DND-41 (cell line): ENCODE measurements at regions not wholly inside any gene's neighbourhood (a gene's known extent, or its start where the extent isn't known, plus 50 kb on each side); places are given as distances from the start of the nearest gene placed in this dataset.

Experiments used
- ATAC-seq: fragments of 200-7000 bp; cut with Tn5 transposase; 3 replicates; pipeline ENCODE4 v1.9.1; 2021; ENCODE audit warnings: low read depth; ENCODE audit not compliant: insufficient read depth
- DNase-seq: peaks from one replicate; pipeline ENCODE4 v3.0.0-alpha.2; 2020
- H2AFZ ChIP-seq: 2 replicates; pipeline ENCODE4 v1.6.0; 2012; ENCODE audit warnings: low read depth, low read length
- H3K27ac ChIP-seq: 2 replicates; pipeline ENCODE4 v1.5.1; 2012; ENCODE audit warnings: low read length, inconsistent platforms
- H3K27me3 ChIP-seq: fragments of 200-600 bp; sonication (generic); 2 replicates; pipeline ENCODE4 v1.6.0; 2012; ENCODE audit warnings: low read length, mild to moderate bottlenecking, inconsistent platforms; ENCODE audit not compliant: insufficient read depth, poor library complexity
- H3K36me3 ChIP-seq: 2 replicates; pipeline ENCODE4 v1.5.1; 2012; ENCODE audit warnings: low read length, inconsistent platforms; ENCODE audit not compliant: insufficient read depth
- H3K4me1 ChIP-seq: 2 replicates; pipeline ENCODE4 v1.5.1; 2012; ENCODE audit warnings: mild to moderate bottlenecking, low read length; ENCODE audit not compliant: insufficient read depth
- H3K4me2 ChIP-seq: 2 replicates; pipeline ENCODE4 v1.6.0; 2012; ENCODE audit warnings: mild to moderate bottlenecking, moderate library complexity, low read length, inconsistent platforms; ENCODE audit not compliant: insufficient read depth
- H3K4me3 ChIP-seq, 2 experiments: fragments of 200-600 bp in 1 of 2; shearing (Covaris generic) in 1 of 2; 2 replicates each; pipeline ENCODE4 v1.5.1; 2012 to 2016; ENCODE audit warnings: inconsistent platforms in 2 of 2, low read length in 2 of 2, mild to moderate bottlenecking in 2 of 2, low read depth in 1 of 2, moderate library complexity in 1 of 2
- H3K79me2 ChIP-seq: 2 replicates; pipeline ENCODE4 v1.6.0; 2012; ENCODE audit warnings: low read length, inconsistent platforms; ENCODE audit not compliant: insufficient read depth
- H3K9ac ChIP-seq: 2 replicates; pipeline ENCODE4 v1.6.0; 2012; ENCODE audit warnings: low read depth, mild to moderate bottlenecking, inconsistent platforms, low read length, moderate library complexity
- H3K9me3 ChIP-seq: 2 replicates; pipeline ENCODE4 v1.5.1; 2012; ENCODE audit warnings: low read length, moderate library complexity, mild to moderate bottlenecking, inconsistent platforms; ENCODE audit not compliant: insufficient read depth, severe bottlenecking
- H4K20me1 ChIP-seq: 2 replicates; pipeline ENCODE4 v1.6.0; 2012; ENCODE audit warnings: low read length; ENCODE audit not compliant: insufficient read depth
- CTCF ChIP-seq: IDR thresholded peaks from 2 replicates; pipeline ENCODE4 v1.5.1; 2012; ENCODE audit warnings: borderline replicate concordance, low read length, moderate library complexity, mild to moderate bottlenecking; ENCODE audit not compliant: poor library complexity, severe bottlenecking; ENCODE audit errors: extremely low read depth
- EZH2 ChIP-seq: IDR thresholded peaks from 3 replicates; pipeline ENCODE4 v1.6.1; 2012; ENCODE audit warnings: borderline replicate concordance, low read depth, mild to moderate bottlenecking, moderate library complexity, low read length, inconsistent platforms; ENCODE audit not compliant: severe bottlenecking

GRCh38 chrX:124426288-124427169, 80.2 kb downstream of the SH2D1A start:
- Histone ChIP-seq H3K9me3 (no peaks in the 10 kb centered on the region), H3K27ac (no peak overlapping the region), H3K4me3 (no peak overlapping the region), H3K4me1 (no peaks in the 10 kb centered on the region), H3K9ac (no peak overlapping the region), H4K20me1 (no peaks in the 10 kb centered on the region), H3K4me2 (no peak overlapping the region), H3K27me3 (no peaks in the 10 kb centered on the region), H2AFZ (no peak overlapping the region), H3K79me2 (no peaks in the 10 kb centered on the region), H3K36me3 (no peaks in the 10 kb centered on the region)
- TF ChIP-seq CTCF = no peak
- ATAC-seq (no peak), DNase-seq (no peak)

- no peaks in the 10 kb centered on the region for H3K27me3 ChIP-seq
- no peaks in the 10 kb centered on the region for H4K20me1 ChIP-seq
Observed at GRCh38 chrX:124433186-124433585, 86.8 kb downstream of the SH2D1A start.

GRCh38 chrX:124435616-124436015, 89.3 kb downstream of the SH2D1A start:
- DNase-seq (no peak), ATAC-seq (no peak)
- H3K27ac ChIP-seq = no peak overlapping the region
- no peak overlapping the region for H2AFZ ChIP-seq
- no peaks in the 10 kb centered on the region for H3K4me1 ChIP-seq
- H3K9ac ChIP-seq = no peak overlapping the region
- H3K9me3 ChIP-seq = no peaks in the 10 kb centered on the region
- TF ChIP-seq EZH2 (no peak), CTCF (no peak)
- no peaks in the 10 kb centered on the region for H3K36me3 ChIP-seq
- no peaks in the 10 kb centered on the region for H4K20me1 ChIP-seq
- no peak overlapping the region for H3K4me2 ChIP-seq
- H3K4me3 ChIP-seq = no peak overlapping the region
- no peaks in the 10 kb centered on the region for H3K27me3 ChIP-seq
- H3K79me2 ChIP-seq = no peaks in the 10 kb centered on the region

More at GRCh38 chrX:124433186-124433585, 86.8 kb downstream of the SH2D1A start:
- Histone ChIP-seq H3K79me2 (no peaks in the 10 kb centered on the region), H3K4me3 (no peak overlapping the region), H3K9me3 (no peaks in the 10 kb centered on the region), H3K36me3 (no peaks in the 10 kb centered on the region), H2AFZ (no peak overlapping the region), H3K4me1 (no peaks in the 10 kb centered on the region), H3K27ac (no peak overlapping the region), H3K9ac (no peak overlapping the region), H3K4me2 (no peak overlapping the region)
- ATAC-seq = no peak
- no peak for DNase-seq
- TF ChIP-seq CTCF (no peak), EZH2 (no peak)
